ENCODE measurements at regions not wholly inside any gene's neighbourhood (a gene's known extent, or its start where the extent isn't known, plus 50 kb on each side); places are given as distances from the start of the nearest gene placed in this dataset.

GRCh38 chr13:78160793-78161192 lies 242.2 kb upstream of the EDNRB start:
- Histone ChIP-seq H4K20me1 (ENCODE audit: insufficient read depth, low read length) (no peaks in the 10 kb centered on the region), H3K36me3 (replicated peaks in 1 of 2; ENCODE audit: control insufficient read depth in 1 of 2, insufficient read depth in 2 of 2, low read length in 2 of 2) (no peaks in the 10 kb centered on the region), H3K9me3 (ENCODE audit: low read length) (no peaks in the 10 kb centered on the region), H3K4me3 (replicated peaks in 1 of 3; ENCODE audit: insufficient read depth in 1 of 3, low read depth in 2 of 3, low read length in 3 of 3) (no peak overlapping the region), H3K27ac (ENCODE audit: extremely low read length, insufficient read depth, low read length) (no peak overlapping the region), H3K4me2 (ENCODE audit: low read depth, low read length) (no peak overlapping the region), H3K9ac (ENCODE audit: insufficient read depth, low read depth, low read length) (no peak overlapping the region), H2AFZ (ENCODE audit: low read length) (no peak overlapping the region), H3K27me3 (ENCODE audit: control insufficient read depth in 1 of 2, insufficient read depth in 2 of 2, low read length in 2 of 2) (no peaks in the 10 kb centered on the region), H3K79me2 (ENCODE audit: insufficient read depth, low read length) (no peaks in the 10 kb centered on the region), H3K4me1 (ENCODE audit: insufficient read depth, low read length) (no peaks in the 10 kb centered on the region)
- no peak for ATAC-seq
- 2% methylated on average over 2 of the region's 2 CpGs for WGBS (ENCODE audit: low lambda C conversion rate)
- BruUV-seq (replicated peaks) = no TSS peak
- ChIA-PET POLR2A (no interaction called here), CTCF (ENCODE audit: low intra/inter-chr PET ratio, low total read pairs) (no interaction called here)
- in situ Hi-C loops (cut with HindIII; ENCODE audit: extremely low pct_ligation_motif_present, low pct_unique_long_range_greater_than_20kb) = no loop called here
- TF ChIP-seq NCOA1 (CRISPR knock-in tag; IDR thresholded peaks at IDR 0.05) = no peak
- TF ChIP-seq NCOR1 (IDR thresholded peaks at IDR 0.05; ENCODE audit: borderline replicate concordance, low read length) = no peak
- TF ChIP-seq MBNL3 (CRISPR knock-in tag; conservative IDR thresholded peaks at IDR 0.05) = no peak
- TF ChIP-seq THAP11 (CRISPR knock-in tag; IDR thresholded peaks at IDR 0.05) = no peak
- TF ChIP-seq SETDB1 (CRISPR knock-in tag; IDR thresholded peaks at IDR 0.05; ENCODE audit: borderline replicate concordance) = no peak
- no peak for TF ChIP-seq ZNF580 (CRISPR knock-in tag; IDR thresholded peaks at IDR 0.05; ENCODE audit: borderline replicate concordance, low read depth)
- TF ChIP-seq RARG (CRISPR knock-in tag; IDR thresholded peaks at IDR 0.05; ENCODE audit: low read depth) = no peak
- TF ChIP-seq FOXP1 (IDR thresholded peaks at IDR 0.05) = no peak
- TF ChIP-seq FOXP1 (CRISPR knock-in tag; IDR thresholded peaks at IDR 0.05) = no peak
- no peak for TF ChIP-seq TERF1 (CRISPR knock-in tag; IDR thresholded peaks at IDR 0.05)
- no peak for TF ChIP-seq ZNF512B (CRISPR knock-in tag; IDR thresholded peaks at IDR 0.05; ENCODE audit: borderline replicate concordance)
- TF ChIP-seq HIVEP1 (CRISPR knock-in tag; IDR thresholded peaks at IDR 0.05) = no peak
- no peak for TF ChIP-seq BRD4 (CRISPR knock-in tag; IDR thresholded peaks at IDR 0.05)
- no peak for TF ChIP-seq HMGXB4 (CRISPR knock-in tag; IDR thresholded peaks at IDR 0.05; ENCODE audit: borderline replicate concordance in 1 of 2, low read depth in 1 of 2)
- TF ChIP-seq DR1 (CRISPR knock-in tag; IDR thresholded peaks at IDR 0.05) = no peak
- TF ChIP-seq ZSCAN25 (CRISPR knock-in tag; IDR thresholded peaks at IDR 0.05) = no peak
- no peak for TF ChIP-seq TOE1 (CRISPR knock-in tag; IDR thresholded peaks at IDR 0.05)
- TF ChIP-seq RXRB (CRISPR knock-in tag; IDR thresholded peaks at IDR 0.05; ENCODE audit: borderline replicate concordance) = no peak
- no peak for TF ChIP-seq ZIK1 (CRISPR knock-in tag; IDR thresholded peaks at IDR 0.05; ENCODE audit: borderline replicate concordance, low read depth)
- no peak for TF ChIP-seq PAX8 (CRISPR knock-in tag; IDR thresholded peaks at IDR 0.05; ENCODE audit: borderline replicate concordance)
- no peak for TF ChIP-seq ZNF329 (CRISPR knock-in tag; IDR thresholded peaks at IDR 0.05; ENCODE audit: low read depth)
- FAIRE-seq = no peak
- DNase-seq (ENCODE audit: low spot score) = no peak
- intact Hi-C loops (cut with micrococcal nuclease; ENCODE audit: unreplicated experiment) = no loop called here

Measured in HepG2 (cell line).